HUES64 (cell line): ENCODE measurements at regions not wholly inside any gene's neighbourhood (a gene's known extent, or its start where the extent isn't known, plus 50 kb on each side); places are given as distances from the start of the nearest gene placed in this dataset.

ENCODE experiments used
- H3K27ac ChIP-seq: 2 replicates; pipeline ENCODE4 v1.7.0; 2013; ENCODE audit warnings: low read depth, low read length, inconsistent platforms
- H3K27me3 ChIP-seq: 2 replicates; pipeline ENCODE4 v1.6.1; 2013; ENCODE audit warnings: mild to moderate bottlenecking, low read length; ENCODE audit not compliant: insufficient read depth
- H3K36me3 ChIP-seq: 2 replicates; pipeline ENCODE4 v1.6.1; 2013; ENCODE audit warnings: mild to moderate bottlenecking, low read length; ENCODE audit not compliant: insufficient read depth
- H3K4me1 ChIP-seq: 2 replicates; pipeline ENCODE4 v1.6.1; 2013; ENCODE audit warnings: mild to moderate bottlenecking, low read length, moderate library complexity; ENCODE audit not compliant: insufficient read depth
- H3K4me3 ChIP-seq: 2 replicates; pipeline ENCODE4 v1.5.1; 2013; ENCODE audit warnings: mild to moderate bottlenecking, low read length, moderate library complexity
- H3K9ac ChIP-seq: 2 replicates; pipeline ENCODE4 v1.6.1; 2013; ENCODE audit warnings: mild to moderate bottlenecking, low read depth, low read length
- H3K9me3 ChIP-seq: 2 replicates; pipeline ENCODE4 v1.6.1; 2013; ENCODE audit warnings: low read depth, low read length; ENCODE audit not compliant: insufficient read depth
- WGBS: fragments of 150-250, 120-280 bp; methylation state at CpG from one replicate; pipeline ENCODE4 v1.1.7; 2013; ENCODE audit warnings: missing lambda C conversion rate; 5-methylcytosine and 5-hydroxymethylcytosine counted together

DNA sequence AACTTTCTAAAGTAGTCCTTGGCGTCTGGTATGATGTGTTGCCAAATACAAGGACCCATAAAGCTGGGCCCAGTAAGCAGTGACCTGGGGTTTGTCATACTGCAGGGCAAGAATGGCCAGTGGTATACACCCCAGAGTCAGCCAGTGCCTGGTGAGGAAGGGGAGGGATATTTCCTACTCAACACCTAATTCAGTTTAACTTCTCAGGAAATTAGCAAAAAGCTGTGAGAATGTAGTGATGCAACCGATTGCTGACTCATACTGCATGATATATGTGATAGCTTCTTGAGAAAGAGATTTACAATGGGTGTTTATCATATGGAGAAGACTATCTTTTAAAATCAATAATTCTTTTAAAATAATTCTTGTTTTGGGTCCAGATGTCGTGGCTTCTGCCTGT, 889.3 kb upstream of the CELF2 start:
- H3K27me3 ChIP-seq: no peaks in the 10 kb centered on the region
- H3K36me3 ChIP-seq: no peaks in the 10 kb centered on the region
- 97% methylated on average over 3 of the region's 3 CpGs for WGBS
- H3K4me1 ChIP-seq: no peaks in the 10 kb centered on the region
- H3K9ac ChIP-seq: no peak overlapping the region
- H3K4me3 ChIP-seq: no peak overlapping the region
- no peak overlapping the region for H3K27ac ChIP-seq
- H3K9me3 ChIP-seq: no peaks in the 10 kb centered on the region

DNA sequence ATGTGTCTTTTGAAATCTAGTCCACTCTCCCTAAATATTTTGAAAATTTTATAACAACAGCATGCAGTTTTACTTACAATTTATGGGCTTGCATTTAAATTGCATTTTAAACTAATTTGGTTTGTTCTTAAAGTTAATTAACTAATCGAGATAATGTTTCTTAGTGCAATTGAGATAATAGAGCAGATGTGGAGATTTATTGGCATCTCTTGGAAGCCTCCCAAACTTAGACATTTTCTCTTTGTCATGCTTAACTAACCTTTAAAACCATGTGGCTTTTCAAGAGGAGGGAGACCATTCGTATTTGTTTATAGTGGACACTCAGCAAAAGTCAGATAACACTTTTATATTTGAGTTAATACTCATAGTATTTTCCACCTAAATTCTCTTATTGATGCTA, 887.0 kb upstream of the CELF2 start:
- Histone ChIP-seq H3K4me3 (no peak overlapping the region), H3K36me3 (no peaks in the 10 kb centered on the region), H3K9me3 (no peaks in the 10 kb centered on the region), H3K27ac (no peak overlapping the region), H3K27me3 (no peaks in the 10 kb centered on the region), H3K9ac (no peak overlapping the region), H3K4me1 (no peaks in the 10 kb centered on the region)
- 100% methylated on average over 1 of the region's 2 CpGs for WGBS

DNA sequence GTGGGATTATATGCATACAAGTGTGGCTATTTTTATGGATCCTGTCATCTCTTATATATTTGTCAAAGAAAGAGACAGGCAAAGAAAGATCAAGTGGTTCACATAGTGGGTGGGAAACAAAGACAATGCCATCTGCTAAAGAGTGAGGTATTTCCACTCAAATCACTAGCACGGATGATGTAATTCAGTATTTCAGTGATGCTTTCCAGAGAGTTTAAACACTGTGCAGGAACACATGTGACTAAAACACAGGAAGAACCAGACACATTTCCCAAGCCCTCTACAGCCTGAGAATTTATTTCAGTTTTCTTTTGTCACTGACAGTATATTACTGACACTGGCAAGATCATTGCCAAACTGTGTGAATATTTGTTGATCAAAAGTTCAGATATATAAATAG, 885.7 kb upstream of the CELF2 start:
- 90% methylated on average over 1 of the region's 1 CpG for WGBS
- Histone ChIP-seq H3K27me3 (no peaks in the 10 kb centered on the region), H3K4me1 (no peaks in the 10 kb centered on the region), H3K9ac (no peak overlapping the region), H3K36me3 (no peaks in the 10 kb centered on the region), H3K27ac (no peak overlapping the region), H3K4me3 (no peak overlapping the region), H3K9me3 (no peaks in the 10 kb centered on the region)

DNA sequence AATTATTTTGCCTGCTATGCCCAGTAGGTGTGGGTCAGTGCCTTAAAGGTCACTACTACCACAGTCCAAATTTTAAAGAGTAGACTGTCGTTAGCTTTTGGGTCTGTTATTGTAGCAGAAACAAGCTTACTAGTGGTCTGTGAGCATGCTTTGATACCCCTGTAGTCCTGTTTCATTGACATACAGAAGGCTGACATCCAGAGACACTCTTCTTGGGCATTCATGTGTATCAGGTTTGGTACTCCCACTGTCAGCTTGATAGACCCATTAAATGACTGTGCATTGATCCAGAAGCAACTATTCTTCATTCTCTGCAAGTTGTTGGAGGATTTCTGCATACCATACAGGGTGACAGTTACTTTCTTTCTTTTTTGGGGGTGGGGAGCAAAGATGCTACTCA, 884.4 kb upstream of the CELF2 start:
- Histone ChIP-seq H3K27me3 (no peaks in the 10 kb centered on the region), H3K9me3 (no peaks in the 10 kb centered on the region), H3K9ac (no peak overlapping the region), H3K36me3 (no peaks in the 10 kb centered on the region), H3K27ac (no peak overlapping the region), H3K4me3 (no peak overlapping the region), H3K4me1 (no peaks in the 10 kb centered on the region)
- WGBS: 96% methylated on average over 1 of the region's 1 CpG

DNA sequence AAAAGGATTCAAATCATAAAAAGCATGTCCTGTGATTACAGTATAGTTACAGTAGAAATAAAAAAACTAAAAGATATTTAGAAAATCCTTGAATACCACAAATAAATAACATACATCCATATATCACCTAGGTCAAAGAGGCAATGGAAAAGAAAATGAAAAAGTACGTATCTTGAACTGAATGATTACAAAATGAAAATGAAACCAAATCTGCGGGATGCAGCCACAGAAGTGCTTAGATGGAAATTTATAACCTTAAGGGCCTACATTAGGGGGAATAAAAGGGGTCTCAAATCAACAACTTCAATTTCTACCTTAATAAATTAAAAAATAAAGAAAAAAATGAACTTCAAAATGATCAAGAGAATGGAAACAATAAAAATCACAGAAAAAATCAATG, 879.0 kb upstream of the CELF2 start:
- Histone ChIP-seq H3K27me3 (no peaks in the 10 kb centered on the region), H3K27ac (no peak overlapping the region), H3K4me1 (0 out of 2 replicates have a peak, but pooled peaks cover 2% of the 10 kb centered on the region), H3K36me3 (no peaks in the 10 kb centered on the region), H3K4me3 (no peak overlapping the region), H3K9ac (no peak overlapping the region), H3K9me3 (no peaks in the 10 kb centered on the region)
- 100% methylated on average over 2 of the region's 2 CpGs for WGBS

DNA sequence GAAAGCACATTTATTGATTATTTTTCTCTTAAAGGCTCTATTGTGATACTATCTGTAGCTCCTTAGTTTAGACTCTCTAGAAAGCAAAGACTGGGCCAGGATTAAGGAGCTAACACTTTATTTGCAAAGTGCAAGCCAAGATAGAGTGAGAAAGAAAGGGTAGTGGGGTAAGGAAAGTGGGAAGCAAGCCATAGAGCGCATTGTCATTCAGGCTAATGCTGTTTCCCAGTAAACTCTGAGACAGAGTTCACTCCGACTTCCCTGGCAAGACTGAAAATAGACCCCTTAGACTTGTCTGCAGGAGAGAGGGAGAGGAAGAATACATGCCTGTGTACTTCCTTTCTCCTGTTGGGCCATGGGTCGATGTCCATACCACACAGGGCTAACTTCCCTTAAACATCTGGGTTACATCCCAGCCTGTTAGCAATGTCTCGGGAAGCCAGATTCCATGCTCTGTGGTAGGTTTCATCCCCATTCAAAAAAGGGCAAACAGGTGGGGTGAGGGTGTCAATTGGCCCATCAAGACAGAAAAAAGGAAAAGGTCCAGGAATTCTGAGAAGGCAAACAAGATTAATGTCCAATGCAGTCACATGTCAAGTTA, 875.8 kb upstream of the CELF2 start:
- H3K4me3 ChIP-seq: no peak overlapping the region
- H3K9ac ChIP-seq: no peak overlapping the region
- no peak overlapping the region for H3K27ac ChIP-seq
- H3K9me3 ChIP-seq: no peaks in the 10 kb centered on the region
- no peaks in the 10 kb centered on the region for H3K36me3 ChIP-seq
- 0 out of 2 replicates have a peak, but pooled peaks cover 2% of the 10 kb centered on the region for H3K4me1 ChIP-seq
- H3K27me3 ChIP-seq: no peaks in the 10 kb centered on the region
- 89% methylated on average over 4 of the region's 4 CpGs for WGBS

DNA sequence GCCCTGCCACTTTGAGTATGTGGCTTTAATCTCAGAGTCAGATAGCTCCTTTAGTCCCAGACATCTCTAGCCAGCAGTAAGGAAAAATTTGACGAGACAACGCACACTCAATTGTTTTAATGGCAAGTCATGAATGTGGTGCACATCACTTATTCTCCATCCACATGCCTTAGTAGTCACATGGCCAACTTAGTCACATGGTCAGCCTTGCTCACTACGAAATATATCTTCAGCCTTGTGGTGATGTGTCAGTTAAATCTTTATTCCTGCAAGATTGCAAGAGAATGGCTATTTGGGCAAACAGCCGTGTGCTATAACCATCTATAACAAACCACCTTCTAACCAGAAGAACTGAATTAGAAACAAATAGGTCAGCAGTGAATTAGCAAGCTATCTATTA, 871.1 kb upstream of the CELF2 start:
- H3K4me1 ChIP-seq: 0 out of 2 replicates have a peak, but pooled peaks cover 2% of the 10 kb centered on the region
- no peak overlapping the region for H3K4me3 ChIP-seq
- no peaks in the 10 kb centered on the region for H3K9me3 ChIP-seq
- no peak overlapping the region for H3K27ac ChIP-seq
- no peak overlapping the region for H3K9ac ChIP-seq
- no peaks in the 10 kb centered on the region for H3K27me3 ChIP-seq
- WGBS: 100% methylated on average over 4 of the region's 4 CpGs
- H3K36me3 ChIP-seq: no peaks in the 10 kb centered on the region

DNA sequence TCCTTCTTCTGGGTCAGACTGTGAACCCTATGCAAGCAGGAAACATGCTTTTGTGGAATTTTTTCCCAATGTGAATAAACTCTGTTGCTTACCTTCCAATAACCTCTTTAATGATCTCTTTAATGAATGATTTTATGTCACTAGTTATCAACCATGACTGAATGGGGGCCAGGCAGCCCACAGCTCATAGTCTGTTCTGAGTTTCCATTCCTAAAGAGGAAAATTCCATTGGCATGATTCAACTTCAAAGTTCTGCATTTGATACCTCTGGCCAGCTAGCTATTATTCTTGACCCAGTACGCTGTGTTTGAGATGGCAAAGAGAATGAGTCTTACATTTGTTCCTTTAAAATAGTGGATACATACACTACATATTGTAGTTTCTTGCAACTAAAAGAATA, 867.8 kb upstream of the CELF2 start:
- no peaks in the 10 kb centered on the region for H3K36me3 ChIP-seq
- no peaks in the 10 kb centered on the region for H3K27me3 ChIP-seq
- no peaks in the 10 kb centered on the region for H3K9me3 ChIP-seq
- H3K9ac ChIP-seq: no peak overlapping the region
- H3K4me3 ChIP-seq: no peak overlapping the region
- no peaks in the 10 kb centered on the region for H3K4me1 ChIP-seq
- no peak overlapping the region for H3K27ac ChIP-seq
- 80% methylated on average over 1 of the region's 1 CpG for WGBS

DNA sequence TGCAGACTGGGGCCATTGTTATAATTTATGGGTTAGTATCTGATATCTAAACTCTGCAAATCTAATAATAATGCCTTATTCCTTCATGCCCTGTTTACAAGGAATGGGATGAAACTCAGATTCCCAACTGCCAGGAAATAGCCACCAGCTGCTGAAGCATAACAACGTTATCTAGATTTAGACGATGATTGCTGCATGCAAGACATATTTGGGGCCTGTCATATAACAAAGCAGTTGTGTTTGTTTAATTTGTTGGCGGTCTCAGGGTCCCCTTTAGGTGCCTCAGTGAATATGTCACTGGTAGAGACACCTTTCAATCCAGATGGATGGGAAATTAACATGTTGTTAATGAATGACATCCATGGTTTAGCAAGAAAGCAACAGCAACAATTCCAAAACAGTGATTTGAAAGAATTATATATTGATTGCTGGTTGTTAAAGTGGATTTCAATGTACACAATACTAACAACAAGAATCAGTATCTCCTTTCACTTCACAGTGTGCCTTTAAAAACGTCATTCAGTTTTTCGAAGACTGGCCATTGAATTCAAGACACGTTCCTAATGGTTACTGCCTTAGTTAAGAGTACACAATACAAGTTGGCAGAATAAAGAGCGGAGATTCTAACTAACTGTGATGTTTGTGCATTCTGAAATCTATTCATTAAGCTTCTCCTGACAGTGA, 860.6 kb upstream of the CELF2 start:
- Histone ChIP-seq H3K9me3 (peaks cover 24% of the 10 kb centered on the region), H3K27me3 (no peaks in the 10 kb centered on the region), H3K36me3 (no peaks in the 10 kb centered on the region), H3K27ac (no peak overlapping the region), H3K4me3 (no peak overlapping the region), H3K9ac (no peak overlapping the region), H3K4me1 (no peaks in the 10 kb centered on the region)
- WGBS: 93% methylated on average over 7 of the region's 7 CpGs

DNA sequence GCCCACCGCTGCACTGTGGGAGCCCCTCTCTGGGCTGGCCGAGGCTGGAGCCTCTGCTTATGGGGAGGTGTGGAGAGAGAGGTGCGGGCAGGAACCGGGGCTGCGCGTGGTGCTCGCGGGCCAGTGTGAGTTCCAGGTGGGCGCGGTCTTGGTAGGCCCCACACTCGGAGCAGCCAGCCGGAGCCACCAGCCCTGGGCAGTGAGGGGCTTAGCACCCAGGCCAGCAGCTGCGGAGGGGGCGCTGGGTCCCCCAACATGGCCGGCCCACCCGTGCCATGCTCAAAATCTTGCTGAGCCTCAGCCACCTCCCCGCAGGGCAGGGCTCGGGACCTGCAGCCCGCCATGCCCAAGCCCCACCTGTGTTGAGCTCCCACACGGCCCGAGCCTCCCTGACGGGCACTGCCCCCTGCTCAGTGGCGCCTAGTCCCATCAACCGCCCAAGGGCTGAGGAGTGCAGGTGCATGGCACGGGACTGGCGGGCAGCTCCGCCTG, 856.8 kb upstream of the CELF2 start:
- H3K9ac ChIP-seq: no peak overlapping the region
- H3K9me3 ChIP-seq: peaks cover 35% of the 10 kb centered on the region

DNA sequence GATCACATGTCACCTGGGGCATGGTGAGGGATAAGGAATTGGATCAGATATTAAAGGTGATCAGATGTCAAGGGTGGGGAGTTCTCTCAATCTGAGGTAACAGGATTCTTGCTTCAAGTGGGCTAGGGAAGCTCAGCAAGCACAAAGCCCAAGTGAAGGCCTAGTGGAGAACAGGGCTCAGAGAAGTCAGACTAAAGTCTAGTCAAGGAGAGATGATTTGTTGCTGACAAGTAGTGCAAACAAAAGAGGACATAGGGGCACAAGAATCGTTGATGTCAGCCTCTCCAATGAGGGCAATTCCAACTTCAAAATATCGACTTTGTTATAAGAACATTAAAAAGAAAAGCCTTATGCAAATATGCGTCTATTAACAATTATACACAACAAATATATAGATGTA, 852.8 kb upstream of the CELF2 start:
- WGBS: 63% methylated on average over 2 of the region's 3 CpGs
- H3K4me3 ChIP-seq: no peak overlapping the region

More for the DNA sequence above, 856.8 kb upstream of the CELF2 start:
- Histone ChIP-seq H3K4me1 (peaks cover 10% of the 10 kb centered on the region), H3K36me3 (no peaks in the 10 kb centered on the region), H3K4me3 (no peak overlapping the region), H3K27me3 (no peaks in the 10 kb centered on the region), H3K27ac (no peak overlapping the region)
- 94% methylated on average over 27 of the region's 27 CpGs for WGBS

More for the DNA sequence above, 852.8 kb upstream of the CELF2 start:
- no peaks in the 10 kb centered on the region for H3K27me3 ChIP-seq
- H3K27ac ChIP-seq: peak overlapping the region; percentile 88; the same call in 1 of the 2 replicates
- H3K9me3 ChIP-seq: peaks cover 27% of the 10 kb centered on the region
- H3K36me3 ChIP-seq: no peaks in the 10 kb centered on the region
- peaks cover 30% of the 10 kb centered on the region for H3K4me1 ChIP-seq
- no peak overlapping the region for H3K9ac ChIP-seq
